Fibroblast of lung (primary cell): ENCODE measurements at regions not wholly inside any gene's neighbourhood (a gene's known extent, or its start where the extent isn't known, plus 50 kb on each side); places are given as distances from the start of the nearest gene placed in this dataset.

Source experiments
- DNase-seq, 2 donors: peaks; one replicate each; pipeline versions ENCODE4 v3.0.0 to v3.0.0-alpha.2; 2010; ENCODE audit warnings: low read depth in 2 of 2
- H2AFZ ChIP-seq: 2 replicates; pipeline ENCODE4 v1.5.1; 2012; ENCODE audit warnings: low read length, control low read depth, inconsistent platforms
- H3K27ac ChIP-seq: 2 replicates; pipeline ENCODE4 v1.5.1; 2011; ENCODE audit warnings: low read length, control low read depth; ENCODE audit not compliant: insufficient read depth
- H3K27me3 ChIP-seq: 2 replicates; pipeline ENCODE4 v1.5.1; 2011; ENCODE audit warnings: mild to moderate bottlenecking, low read length; ENCODE audit not compliant: control insufficient read depth, insufficient read depth
- H3K36me3 ChIP-seq: 2 replicates; pipeline ENCODE4 v1.5.1; 2011; ENCODE audit warnings: low read length; ENCODE audit not compliant: control insufficient read depth, insufficient read depth
- H3K4me1 ChIP-seq: 2 replicates; pipeline ENCODE4 v1.5.1; 2011; ENCODE audit warnings: low read length; ENCODE audit not compliant: control insufficient read depth, insufficient read depth; ENCODE audit errors: extremely low read depth
- H3K4me2 ChIP-seq: 2 replicates; pipeline ENCODE4 v1.5.1; 2011; ENCODE audit warnings: low read length, control low read depth; ENCODE audit not compliant: insufficient read depth; ENCODE audit errors: extremely low read depth
- H3K4me3 ChIP-seq, 4 experiments: fragments of 200-600 bp in 1 of 4; sonication (generic) in 1 of 4; replicated peaks in 1 of 4; 2 replicates each; pipeline ENCODE4 v1.5.1; 2011 to 2016; ENCODE audit warnings: low read length in 4 of 4, low read depth in 3 of 4, mild to moderate bottlenecking in 3 of 4, control low read depth in 2 of 4, inconsistent platforms in 1 of 4, mixed read lengths in 1 of 4; ENCODE audit not compliant: insufficient read depth in 1 of 4; ENCODE audit errors: control extremely low read depth in 1 of 4
- H3K79me2 ChIP-seq: 2 replicates; pipeline ENCODE4 v1.5.1; 2012; ENCODE audit warnings: mild to moderate bottlenecking, low read length, inconsistent platforms; ENCODE audit not compliant: control insufficient read depth, insufficient read depth
- H3K9ac ChIP-seq: 2 replicates; pipeline ENCODE4 v1.5.1; 2011; ENCODE audit warnings: mild to moderate bottlenecking, low read length, control low read depth; ENCODE audit not compliant: insufficient read depth
- H3K9me3 ChIP-seq: 2 replicates; pipeline ENCODE4 v1.5.1; 2012; ENCODE audit warnings: low read depth, low read length; ENCODE audit not compliant: control insufficient read depth, insufficient read depth
- H4K20me1 ChIP-seq: 2 replicates; pipeline ENCODE4 v1.5.1; 2011; ENCODE audit warnings: low read length; ENCODE audit not compliant: control insufficient read depth, insufficient read depth; ENCODE audit errors: extremely low read depth
- EZH2 ChIP-seq: IDR thresholded peaks from 2 replicates; pipeline ENCODE4 v1.5.1; 2012; ENCODE audit warnings: low read length, control low read depth, mild to moderate bottlenecking; ENCODE audit errors: missing control alignments
- TF ChIP-seq, protein P1 (sequence below), 2 donors: IDR thresholded peaks in 1 of 2; conservative IDR thresholded peaks in 1 of 2; 1 replicate in 1 of 2; 2 replicates in 1 of 2; pipeline ENCODE4 v1.5.1; 2011 to 2012; ENCODE audit warnings: low read length in 2 of 2, control low read depth in 1 of 2, inconsistent platforms in 1 of 2, low read depth in 1 of 2, mild to moderate bottlenecking in 1 of 2

DNA sequence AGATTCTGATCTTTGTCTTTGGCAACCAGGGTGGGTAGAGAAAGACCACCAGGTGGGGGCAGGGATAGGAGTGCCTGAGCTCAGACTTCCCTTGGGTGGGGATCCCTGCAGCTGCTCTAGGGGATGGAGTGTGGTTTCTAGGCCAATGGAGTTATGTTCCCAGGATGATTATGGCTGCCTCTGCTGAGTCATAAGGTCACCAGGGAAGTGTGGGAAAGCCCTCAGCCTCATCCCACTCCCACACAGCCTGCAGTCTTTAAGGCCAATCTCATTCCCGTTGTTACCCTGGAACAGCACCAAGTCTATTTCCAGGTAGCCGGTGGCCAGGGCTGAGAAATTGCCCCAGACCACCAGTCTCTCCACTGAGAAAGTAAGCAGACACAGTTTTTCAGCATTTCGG is 2269.3 kb upstream of the RAG2 start:
- Histone ChIP-seq H3K27ac (no peak overlapping the region), H2AFZ (no peak overlapping the region), H3K4me2 (no peak overlapping the region), H3K4me1 (no peaks in the 10 kb centered on the region), H3K9ac (no peak overlapping the region), H3K9me3 (no peaks in the 10 kb centered on the region), H3K36me3 (no peaks in the 10 kb centered on the region), H3K27me3 (no peaks in the 10 kb centered on the region), H3K79me2 (no peaks in the 10 kb centered on the region), H4K20me1 (no peaks in the 10 kb centered on the region), H3K4me3 (no peak overlapping the region)
- TF ChIP-seq EZH2 = no peak
- TF ChIP-seq, protein P1, sequence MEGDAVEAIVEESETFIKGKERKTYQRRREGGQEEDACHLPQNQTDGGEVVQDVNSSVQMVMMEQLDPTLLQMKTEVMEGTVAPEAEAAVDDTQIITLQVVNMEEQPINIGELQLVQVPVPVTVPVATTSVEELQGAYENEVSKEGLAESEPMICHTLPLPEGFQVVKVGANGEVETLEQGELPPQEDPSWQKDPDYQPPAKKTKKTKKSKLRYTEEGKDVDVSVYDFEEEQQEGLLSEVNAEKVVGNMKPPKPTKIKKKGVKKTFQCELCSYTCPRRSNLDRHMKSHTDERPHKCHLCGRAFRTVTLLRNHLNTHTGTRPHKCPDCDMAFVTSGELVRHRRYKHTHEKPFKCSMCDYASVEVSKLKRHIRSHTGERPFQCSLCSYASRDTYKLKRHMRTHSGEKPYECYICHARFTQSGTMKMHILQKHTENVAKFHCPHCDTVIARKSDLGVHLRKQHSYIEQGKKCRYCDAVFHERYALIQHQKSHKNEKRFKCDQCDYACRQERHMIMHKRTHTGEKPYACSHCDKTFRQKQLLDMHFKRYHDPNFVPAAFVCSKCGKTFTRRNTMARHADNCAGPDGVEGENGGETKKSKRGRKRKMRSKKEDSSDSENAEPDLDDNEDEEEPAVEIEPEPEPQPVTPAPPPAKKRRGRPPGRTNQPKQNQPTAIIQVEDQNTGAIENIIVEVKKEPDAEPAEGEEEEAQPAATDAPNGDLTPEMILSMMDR (conservative IDR thresholded peaks at IDR 0.05 in 1 of 2, IDR thresholded peaks at IDR 0.05 in 1 of 2; ENCODE audit: low read depth in 1 of 2, low read length in 2 of 2) = no peak
- no peak for DNase-seq

DNA sequence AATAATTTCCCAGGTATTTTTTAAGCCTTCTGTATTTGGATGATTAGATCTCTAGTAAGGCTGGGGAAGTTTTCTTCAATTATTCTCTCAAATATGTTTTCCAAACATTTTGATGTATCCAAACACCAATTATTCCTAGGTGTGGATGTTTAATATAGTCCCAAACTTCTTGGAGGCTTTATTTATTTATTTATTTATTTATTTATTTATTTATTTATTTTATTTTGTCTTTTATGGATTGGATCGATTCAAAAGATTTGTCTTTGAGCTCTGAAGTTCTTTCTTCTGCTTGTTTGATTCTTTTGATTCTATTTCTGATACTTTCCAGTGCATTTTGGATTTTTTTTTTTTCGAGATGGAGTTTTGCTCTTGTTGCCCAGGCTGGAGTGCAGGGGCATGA is 2267.9 kb upstream of the RAG2 start:
- Histone ChIP-seq H3K9ac (no peak overlapping the region), H4K20me1 (no peaks in the 10 kb centered on the region)

DNA sequence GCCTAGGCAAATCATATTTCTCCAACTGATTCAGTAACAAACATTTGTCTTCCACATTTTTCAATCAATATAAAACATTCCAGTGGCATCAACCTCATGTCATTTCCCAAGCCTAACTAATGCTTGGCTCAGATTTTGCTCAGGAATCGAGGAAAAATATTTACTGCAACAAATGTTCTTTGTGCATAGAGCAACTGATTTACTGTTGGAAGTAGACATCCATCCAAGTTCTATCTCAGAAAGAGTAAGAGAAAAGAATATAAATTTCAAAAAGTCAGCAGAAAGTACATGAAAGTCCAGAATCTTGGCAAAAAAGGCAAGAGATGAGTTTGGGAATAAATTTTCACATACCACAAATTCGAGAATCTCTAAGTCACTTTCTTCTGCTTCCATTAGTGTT is 2245.0 kb upstream of the RAG2 start:
- DNase-seq = no peak
- Histone ChIP-seq H3K36me3 (no peaks in the 10 kb centered on the region), H3K27me3 (no peaks in the 10 kb centered on the region), H3K9ac (no peak overlapping the region), H2AFZ (no peak overlapping the region), H3K79me2 (no peaks in the 10 kb centered on the region), H3K9me3 (no peaks in the 10 kb centered on the region), H3K4me2 (no peak overlapping the region), H4K20me1 (no peaks in the 10 kb centered on the region), H3K4me1 (no peaks in the 10 kb centered on the region), H3K4me3 (no peak overlapping the region), H3K27ac (no peak overlapping the region)
- TF ChIP-seq, protein P1 (conservative IDR thresholded peaks at IDR 0.05 in 1 of 2, IDR thresholded peaks at IDR 0.05 in 1 of 2; ENCODE audit: low read depth in 1 of 2, low read length in 2 of 2) = no peak
- no peak for TF ChIP-seq EZH2

More for the DNA sequence above, 2267.9 kb upstream of the RAG2 start:
- Histone ChIP-seq H3K4me1 (no peaks in the 10 kb centered on the region), H3K27me3 (no peaks in the 10 kb centered on the region), H3K36me3 (no peaks in the 10 kb centered on the region), H3K9me3 (no peaks in the 10 kb centered on the region), H2AFZ (no peak overlapping the region), H3K4me3 (no peak overlapping the region), H3K4me2 (no peak overlapping the region), H3K27ac (no peak overlapping the region), H3K79me2 (no peaks in the 10 kb centered on the region)
- no peak for DNase-seq
- no peak for TF ChIP-seq EZH2
- TF ChIP-seq, protein P1 (conservative IDR thresholded peaks at IDR 0.05 in 1 of 2, IDR thresholded peaks at IDR 0.05 in 1 of 2; ENCODE audit: low read depth in 1 of 2, low read length in 2 of 2) = no peak
